GM18858 (cell line): ENCODE measurements at regions not wholly inside any gene's neighbourhood (a gene's known extent, or its start where the extent isn't known, plus 50 kb on each side); places are given as distances from the start of the nearest gene placed in this dataset.
"Not testable (repeated sequence)": the region's sequence is repeated elsewhere in the genome, so short reads cannot be mapped to it uniquely, and the experiment has no call there.

ENCODE experiments used
- ATAC-seq: cut with Tn5 transposase; IDR thresholded peaks from one replicate; pipeline ENCODE4 v1.9.1; 2021; ENCODE audit not compliant: unreplicated experiment

GRCh38 chr20:11691766-11692165, 225.9 kb upstream of the BTBD3 start:
- no peak for ATAC-seq

GRCh38 chr20:11692567-11692966, 225.1 kb upstream of the BTBD3 start:
- ATAC-seq, result no peak

- ATAC-seq, result no peak
These were observed 223.2 kb upstream of the BTBD3 start for GRCh38 chr20:11694467-11694866.

- no peak for ATAC-seq
These were observed 220.6 kb upstream of the BTBD3 start for GRCh38 chr20:11697055-11697454.

- no peak for ATAC-seq
These were observed 220.0 kb upstream of the BTBD3 start for GRCh38 chr20:11697646-11698045.

- ATAC-seq, result no peak
These were observed 219.6 kb upstream of the BTBD3 start for GRCh38 chr20:11698124-11698523.

GRCh38 chr20:11700831-11701230, 216.9 kb upstream of the BTBD3 start:
- no peak for ATAC-seq

- no peak for ATAC-seq
These were observed 214.8 kb upstream of the BTBD3 start for GRCh38 chr20:11702721-11703518.

GRCh38 chr20:11705512-11705911, 212.2 kb upstream of the BTBD3 start:
- no peak for ATAC-seq

GRCh38 chr20:11708223-11708622, 209.5 kb upstream of the BTBD3 start:
- not testable (repeated sequence) for ATAC-seq

GRCh38 chr20:11711214-11711613, 206.5 kb upstream of the BTBD3 start:
- no peak for ATAC-seq

GRCh38 chr20:11712639-11713160, 205.0 kb upstream of the BTBD3 start:
- no peak for ATAC-seq

GRCh38 chr20:11714886-11715285, 202.8 kb upstream of the BTBD3 start:
- no peak for ATAC-seq

GRCh38 chr20:11716239-11716944, 201.3 kb upstream of the BTBD3 start:
- no peak for ATAC-seq

- ATAC-seq, result no peak
These were observed 200.8 kb upstream of the BTBD3 start for GRCh38 chr20:11716945-11717248.

- no peak for ATAC-seq
These were observed 200.1 kb upstream of the BTBD3 start for GRCh38 chr20:11717562-11717961.

GRCh38 chr20:11718474-11719094, 199.1 kb upstream of the BTBD3 start:
- ATAC-seq, result no peak

- ATAC-seq, result no peak
These were observed 198.5 kb upstream of the BTBD3 start for GRCh38 chr20:11719153-11719552.

GRCh38 chr20:11721411-11721810, 196.3 kb upstream of the BTBD3 start:
- ATAC-seq, result no peak

- ATAC-seq, result no peak
These were observed 193.6 kb upstream of the BTBD3 start for GRCh38 chr20:11724097-11724496.

GRCh38 chr20:11726026-11726425, 191.7 kb upstream of the BTBD3 start:
- no peak for ATAC-seq

- ATAC-seq, result no peak
These were observed 190.0 kb upstream of the BTBD3 start for GRCh38 chr20:11727708-11728107.
